Coronary artery (tissue), 2 donors: ENCODE measurements at regions not wholly inside any gene's neighbourhood (a gene's known extent, or its start where the extent isn't known, plus 50 kb on each side); places are given as distances from the start of the nearest gene placed in this dataset.

Experiments
- DNase-seq: peaks from one replicate; pipeline ENCODE4 v3.0.0-alpha.2; 2017; ENCODE audit warnings: low spot score
- H3K27ac ChIP-seq, 2 donors: fragments of 200-600 bp; sonication (generic); one replicate each; pipeline ENCODE4 v1.5.1; 2016 to 2019
- H3K4me3 ChIP-seq: fragments of 200-600 bp; sonication (generic); 2 replicates; pipeline ENCODE4 v1.5.1; 2016; ENCODE audit warnings: mild to moderate bottlenecking, moderate library complexity
- TF ChIP-seq, protein P1 (sequence below): fragments of 200-600 bp; sonication (generic); IDR thresholded peaks from one replicate; pipeline ENCODE4 v1.5.1; 2019; ENCODE audit warnings: antibody characterized with exemption

DNA sequence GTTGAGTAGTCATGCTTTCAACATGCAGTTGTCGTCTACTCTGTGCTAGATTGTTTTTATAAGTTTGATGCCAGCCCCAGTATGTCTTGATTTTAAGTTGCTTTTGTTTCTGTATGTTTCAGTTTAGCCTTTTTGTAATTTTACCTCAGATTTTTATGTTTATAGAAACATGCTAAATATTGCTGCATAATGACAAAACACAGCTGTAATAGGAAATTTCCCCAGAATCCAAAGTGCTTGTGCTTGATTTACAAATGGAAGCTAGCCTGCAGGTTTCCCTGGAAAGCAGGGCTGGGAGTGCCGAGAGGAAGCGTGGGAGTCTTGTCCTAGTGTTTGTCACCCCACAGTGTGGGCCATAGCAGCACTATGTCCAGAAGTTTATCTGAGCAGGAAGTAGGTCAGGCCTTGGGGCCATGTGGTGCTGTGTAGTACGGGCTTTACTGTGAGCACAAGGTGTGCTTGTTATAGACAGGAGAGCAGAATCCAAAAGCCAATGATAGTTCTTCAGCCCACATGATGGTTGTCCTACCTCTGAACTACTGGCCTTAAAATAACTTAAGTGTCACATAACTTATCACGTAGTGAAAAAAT is 100.0 kb upstream of the NREP start:
- H3K27ac ChIP-seq = no peak overlapping the region
- no peak for DNase-seq
- H3K4me3 ChIP-seq = no peak overlapping the region
- TF ChIP-seq, protein P1, sequence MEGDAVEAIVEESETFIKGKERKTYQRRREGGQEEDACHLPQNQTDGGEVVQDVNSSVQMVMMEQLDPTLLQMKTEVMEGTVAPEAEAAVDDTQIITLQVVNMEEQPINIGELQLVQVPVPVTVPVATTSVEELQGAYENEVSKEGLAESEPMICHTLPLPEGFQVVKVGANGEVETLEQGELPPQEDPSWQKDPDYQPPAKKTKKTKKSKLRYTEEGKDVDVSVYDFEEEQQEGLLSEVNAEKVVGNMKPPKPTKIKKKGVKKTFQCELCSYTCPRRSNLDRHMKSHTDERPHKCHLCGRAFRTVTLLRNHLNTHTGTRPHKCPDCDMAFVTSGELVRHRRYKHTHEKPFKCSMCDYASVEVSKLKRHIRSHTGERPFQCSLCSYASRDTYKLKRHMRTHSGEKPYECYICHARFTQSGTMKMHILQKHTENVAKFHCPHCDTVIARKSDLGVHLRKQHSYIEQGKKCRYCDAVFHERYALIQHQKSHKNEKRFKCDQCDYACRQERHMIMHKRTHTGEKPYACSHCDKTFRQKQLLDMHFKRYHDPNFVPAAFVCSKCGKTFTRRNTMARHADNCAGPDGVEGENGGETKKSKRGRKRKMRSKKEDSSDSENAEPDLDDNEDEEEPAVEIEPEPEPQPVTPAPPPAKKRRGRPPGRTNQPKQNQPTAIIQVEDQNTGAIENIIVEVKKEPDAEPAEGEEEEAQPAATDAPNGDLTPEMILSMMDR = no peak

DNA sequence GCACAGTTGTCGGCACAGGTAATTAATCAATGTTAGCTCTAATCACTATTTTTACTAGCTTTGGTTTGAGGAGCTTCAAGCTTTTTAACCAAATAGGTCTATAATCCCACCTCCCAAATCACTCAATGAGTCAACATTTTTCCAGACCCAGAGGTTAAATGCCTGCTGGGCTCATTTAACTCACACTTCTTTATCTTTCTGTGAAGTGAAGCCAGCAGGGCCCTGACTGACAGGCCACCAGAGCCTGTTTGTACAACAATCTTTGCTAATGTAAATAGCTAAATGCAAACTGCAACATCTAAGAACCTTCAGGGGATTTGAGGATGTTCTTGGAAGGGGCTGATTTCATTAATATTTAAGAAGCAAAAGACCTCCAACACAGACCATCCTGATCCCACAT is 98.4 kb upstream of the NREP start:
- Histone ChIP-seq H3K27ac (no peak overlapping the region), H3K4me3 (no peak overlapping the region)
- TF ChIP-seq, protein P1 = no peak
- no peak for DNase-seq

DNA sequence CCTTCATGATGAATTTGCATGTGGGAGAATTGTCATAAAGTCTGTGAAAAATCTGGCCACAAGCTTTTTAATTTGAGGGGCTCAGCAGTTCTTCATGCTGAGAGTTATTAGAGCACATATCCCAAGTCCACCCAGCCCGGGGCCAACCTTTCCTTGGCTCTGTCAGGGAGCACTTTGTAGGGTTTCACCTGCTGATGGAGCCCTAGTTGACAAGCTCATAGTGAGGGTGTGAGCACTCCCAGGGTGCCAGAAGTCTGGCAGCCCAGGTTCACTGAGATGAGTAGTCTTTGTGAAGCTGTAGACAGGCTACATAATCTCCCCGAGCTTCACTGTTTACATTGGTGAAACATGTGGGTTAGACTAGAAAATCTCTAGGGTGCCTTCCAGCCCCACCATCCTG is 97.2 kb upstream of the NREP start:
- TF ChIP-seq, protein P1 = no peak
- Histone ChIP-seq H3K4me3 (no peak overlapping the region), H3K27ac (no peak overlapping the region)
- DNase-seq = no peak

DNA sequence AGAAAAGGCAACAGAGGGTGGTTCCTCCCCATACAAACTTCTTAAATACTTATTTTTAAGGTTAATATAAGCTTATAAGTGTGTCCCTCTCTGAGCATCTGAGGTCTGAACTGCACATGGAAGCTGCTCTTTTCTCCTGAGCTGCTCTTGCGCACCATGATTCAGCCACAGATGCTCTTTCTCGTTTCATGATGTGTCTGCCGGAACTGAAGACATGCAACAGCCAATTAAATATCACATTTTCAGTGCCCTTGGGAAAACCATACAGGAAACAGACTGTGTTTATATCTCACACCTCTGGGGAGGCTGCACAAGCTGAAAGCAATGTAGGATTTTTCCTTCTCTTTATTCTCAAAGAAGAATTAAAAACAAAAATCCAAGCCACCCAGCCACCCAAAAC is 96.8 kb upstream of the NREP start:
- H3K4me3 ChIP-seq = no peak overlapping the region
- TF ChIP-seq, protein P1 = no peak
- H3K27ac ChIP-seq = no peak overlapping the region
- DNase-seq = no peak

DNA sequence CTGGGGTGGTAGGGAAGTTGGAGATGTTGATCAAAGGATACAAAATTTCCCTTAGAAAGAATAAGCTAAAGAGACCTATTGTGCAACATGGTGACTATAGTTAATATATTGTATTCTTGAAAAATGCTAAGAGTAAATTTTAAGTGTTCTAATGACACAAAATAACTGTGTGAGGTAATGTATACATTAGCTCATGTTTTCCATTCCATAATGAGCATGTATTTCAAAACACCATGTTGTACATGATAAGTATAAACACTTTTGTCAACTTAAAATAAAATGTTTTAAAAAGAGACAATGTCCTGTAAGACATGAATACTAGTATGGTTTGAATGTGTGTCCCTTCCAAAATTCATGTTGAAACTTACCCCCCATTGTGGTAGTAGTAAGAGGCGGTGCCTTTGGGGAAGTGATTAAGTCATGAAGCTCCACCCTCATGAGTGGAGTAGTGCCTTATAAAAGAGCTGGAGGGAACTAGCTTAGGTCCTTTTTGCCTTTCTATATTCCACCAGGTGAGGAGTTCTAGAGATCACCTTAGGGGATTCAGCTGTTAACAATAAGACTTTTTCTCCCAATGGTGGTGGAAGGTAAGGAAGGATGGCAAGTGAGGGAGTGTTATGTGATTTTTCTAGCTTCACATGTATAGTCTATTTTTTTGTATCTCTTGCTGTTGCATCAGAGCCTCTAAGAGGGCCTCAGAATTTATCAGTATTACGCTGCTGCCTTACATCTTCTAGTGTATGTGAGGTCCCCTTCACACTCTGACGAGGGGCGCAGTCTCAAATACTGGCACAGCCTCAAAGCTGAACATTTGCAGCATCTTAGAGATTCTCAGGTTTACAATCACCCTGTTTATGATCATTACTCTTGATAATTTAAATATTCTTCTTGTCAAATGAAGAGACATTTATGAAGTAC is 94.9 kb upstream of the NREP start:
- TF ChIP-seq, protein P1 = no peak
- no peak for DNase-seq
- Histone ChIP-seq H3K4me3 (no peak overlapping the region), H3K27ac (no peak overlapping the region)

DNA sequence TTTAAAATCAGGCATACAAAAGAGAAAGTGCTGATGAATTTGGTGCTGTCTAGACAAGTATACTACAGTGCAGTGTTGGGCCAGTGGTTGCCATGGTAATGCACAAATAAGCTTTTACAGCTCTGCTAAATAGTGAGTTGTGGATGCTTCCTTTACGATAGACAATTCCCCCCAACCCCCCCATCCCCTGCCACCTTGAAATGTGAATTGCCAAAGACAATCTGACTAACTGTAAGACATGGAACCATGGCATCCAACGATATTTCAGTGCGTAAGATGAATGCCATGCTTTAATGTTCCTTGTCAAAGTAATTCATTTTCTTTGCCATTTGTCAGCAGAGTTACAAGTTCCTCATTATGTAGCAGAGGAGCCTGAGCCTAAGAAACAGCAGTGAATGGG is 91.5 kb upstream of the NREP start:
- DNase-seq = no peak
- TF ChIP-seq, protein P1 = no peak
- no peak overlapping the region for H3K4me3 ChIP-seq
- H3K27ac ChIP-seq = no peak overlapping the region
